ENCODE measurements at regions not wholly inside any gene's neighbourhood (a gene's known extent, or its start where the extent isn't known, plus 50 kb on each side); places are given as distances from the start of the nearest gene placed in this dataset.

DNA sequence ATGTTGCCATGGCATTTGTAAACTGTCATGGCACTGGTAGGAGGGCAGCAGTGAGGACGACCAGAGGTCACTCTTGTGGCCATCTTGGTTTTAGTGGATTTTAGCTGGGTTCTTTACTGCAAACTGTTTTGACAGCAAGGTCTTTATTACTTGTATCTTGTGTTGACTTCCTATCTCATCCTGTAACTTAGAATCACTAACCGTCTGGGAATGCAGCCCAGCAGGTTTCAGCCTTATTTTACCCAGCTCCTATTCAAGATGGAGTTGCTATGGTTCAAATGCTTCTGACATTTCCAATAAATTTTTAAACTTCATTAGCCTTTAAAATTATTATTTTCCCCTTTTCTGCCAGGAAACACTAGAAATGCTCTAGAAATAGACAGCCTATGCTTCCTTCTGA is 839.1 kb downstream of the NR2F1-AS1 start:
- Histone ChIP-seq H3K27ac (ENCODE audit: low read depth, low read length, poor library complexity, severe bottlenecking) (no peak overlapping the region), H3K9me2 (ENCODE audit: insufficient read depth, low read length) (no peaks in the 10 kb centered on the region), H3K79me2 (ENCODE audit: insufficient read depth, low read depth, low read length) (no peaks in the 10 kb centered on the region), H3K4me2 (ENCODE audit: low read length) (no peak overlapping the region), H4K20me1 (ENCODE audit: insufficient read depth, low read length) (no peaks in the 10 kb centered on the region), H3K9me3 (ENCODE audit: low read length) (no peaks in the 10 kb centered on the region), H3K4me3 (ENCODE audit: low read depth, low read length, poor library complexity, severe bottlenecking) (no peak overlapping the region), H3K36me3 (ENCODE audit: insufficient read depth, low read length) (no peaks in the 10 kb centered on the region), H2AFZ (ENCODE audit: low read length) (no peak overlapping the region), H3K4me1 (ENCODE audit: insufficient read depth, low read length, poor library complexity, severe bottlenecking) (no peaks in the 10 kb centered on the region)
- ChIA-PET POLR2A (no interaction called here), CTCF (ENCODE audit: unreplicated experiment) (no interaction called here)
- intact Hi-C loops (cut with micrococcal nuclease; ENCODE audit: unreplicated experiment) = no loop called here
- DNase-seq (ENCODE audit: low spot score) = no peak
- BruUV-seq (replicated peaks) = no TSS peak
- TF ChIP-seq EZH2phosphoT487 (IDR thresholded peaks at IDR 0.05; ENCODE audit: borderline replicate concordance, low read depth, low read length) = no peak
- TF ChIP-seq, protein P1, sequence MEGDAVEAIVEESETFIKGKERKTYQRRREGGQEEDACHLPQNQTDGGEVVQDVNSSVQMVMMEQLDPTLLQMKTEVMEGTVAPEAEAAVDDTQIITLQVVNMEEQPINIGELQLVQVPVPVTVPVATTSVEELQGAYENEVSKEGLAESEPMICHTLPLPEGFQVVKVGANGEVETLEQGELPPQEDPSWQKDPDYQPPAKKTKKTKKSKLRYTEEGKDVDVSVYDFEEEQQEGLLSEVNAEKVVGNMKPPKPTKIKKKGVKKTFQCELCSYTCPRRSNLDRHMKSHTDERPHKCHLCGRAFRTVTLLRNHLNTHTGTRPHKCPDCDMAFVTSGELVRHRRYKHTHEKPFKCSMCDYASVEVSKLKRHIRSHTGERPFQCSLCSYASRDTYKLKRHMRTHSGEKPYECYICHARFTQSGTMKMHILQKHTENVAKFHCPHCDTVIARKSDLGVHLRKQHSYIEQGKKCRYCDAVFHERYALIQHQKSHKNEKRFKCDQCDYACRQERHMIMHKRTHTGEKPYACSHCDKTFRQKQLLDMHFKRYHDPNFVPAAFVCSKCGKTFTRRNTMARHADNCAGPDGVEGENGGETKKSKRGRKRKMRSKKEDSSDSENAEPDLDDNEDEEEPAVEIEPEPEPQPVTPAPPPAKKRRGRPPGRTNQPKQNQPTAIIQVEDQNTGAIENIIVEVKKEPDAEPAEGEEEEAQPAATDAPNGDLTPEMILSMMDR (conservative IDR thresholded peaks at IDR 0.05; ENCODE audit: low read length) = no peak

DNA sequence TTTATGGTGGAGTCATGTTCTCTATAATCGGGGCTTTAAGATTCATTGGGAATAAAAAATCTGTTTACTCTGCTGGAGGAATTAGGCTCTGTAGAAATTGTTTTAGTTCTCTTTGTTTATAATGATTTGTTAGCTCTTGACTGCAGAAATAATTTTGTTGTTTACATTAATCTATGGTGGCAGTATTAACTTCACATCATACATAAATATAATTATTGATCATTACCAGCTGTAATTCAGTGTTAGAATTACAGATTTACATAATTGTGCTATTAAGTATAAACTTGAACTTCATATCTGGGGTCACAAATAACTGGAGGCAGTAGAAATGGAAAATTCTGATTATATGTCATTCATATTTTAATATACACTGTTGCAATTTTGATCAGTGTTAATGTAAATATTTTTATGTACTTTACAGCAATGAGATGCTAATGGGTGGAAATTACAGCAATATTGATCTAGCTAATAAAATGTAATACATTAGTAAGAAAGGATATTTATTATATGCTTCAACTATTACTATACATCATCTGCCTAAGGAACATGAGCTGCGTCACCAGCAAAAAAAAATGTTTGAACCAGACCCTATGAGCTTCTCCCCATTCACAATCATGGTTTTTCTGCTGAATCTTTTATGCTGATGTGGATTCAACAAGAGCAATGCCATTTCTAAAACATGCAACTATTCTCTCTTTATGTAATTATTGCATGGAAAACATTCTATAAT is 846.6 kb downstream of the NR2F1-AS1 start:
- Histone ChIP-seq H3K4me3 (ENCODE audit: low read depth, low read length, poor library complexity, severe bottlenecking) (no peak overlapping the region), H3K4me1 (ENCODE audit: insufficient read depth, low read length, poor library complexity, severe bottlenecking) (no peaks in the 10 kb centered on the region), H3K9me3 (ENCODE audit: low read length) (no peaks in the 10 kb centered on the region), H3K4me2 (ENCODE audit: low read length) (no peak overlapping the region), H4K20me1 (ENCODE audit: insufficient read depth, low read length) (no peaks in the 10 kb centered on the region), H3K79me2 (ENCODE audit: insufficient read depth, low read depth, low read length) (no peaks in the 10 kb centered on the region), H2AFZ (ENCODE audit: low read length) (no peak overlapping the region), H3K36me3 (ENCODE audit: insufficient read depth, low read length) (no peaks in the 10 kb centered on the region), H3K27ac (ENCODE audit: low read depth, low read length, poor library complexity, severe bottlenecking) (no peak overlapping the region), H3K9me2 (ENCODE audit: insufficient read depth, low read length) (no peaks in the 10 kb centered on the region)
- POLR2A ChIA-PET = no interaction called here
- TF ChIP-seq EZH2phosphoT487 (IDR thresholded peaks at IDR 0.05; ENCODE audit: borderline replicate concordance, low read depth, low read length) = no peak
- TF ChIP-seq, protein P1 (conservative IDR thresholded peaks at IDR 0.05; ENCODE audit: low read length) = no peak
- CTCF ChIA-PET (ENCODE audit: unreplicated experiment) = no interaction called here
- no TSS peak for BruUV-seq (replicated peaks)
- intact Hi-C loops (cut with micrococcal nuclease; ENCODE audit: unreplicated experiment) = no loop called here
- DNase-seq (ENCODE audit: low spot score) = no peak

DNA sequence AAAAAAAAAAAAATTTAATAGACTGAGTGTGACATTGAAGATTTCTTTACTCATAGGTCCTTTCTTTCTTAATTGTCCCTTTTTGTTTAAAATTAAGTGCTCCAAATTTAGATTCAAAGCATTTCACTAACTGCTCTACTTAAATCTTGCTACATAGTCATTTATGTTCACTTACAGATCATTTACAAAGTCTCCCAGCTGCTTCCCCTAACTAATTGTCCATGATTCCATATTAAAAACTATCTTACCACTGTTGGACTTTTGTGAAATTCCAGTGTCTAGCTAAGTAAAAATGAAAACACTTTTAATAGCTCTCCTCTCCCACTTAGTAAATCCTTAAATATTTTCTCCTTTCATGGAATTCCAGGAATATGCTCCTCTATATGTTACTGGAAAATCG is 850.5 kb downstream of the NR2F1-AS1 start:
- Histone ChIP-seq H3K36me3 (ENCODE audit: insufficient read depth, low read length) (no peaks in the 10 kb centered on the region), H3K79me2 (ENCODE audit: insufficient read depth, low read depth, low read length) (no peaks in the 10 kb centered on the region), H3K4me3 (ENCODE audit: low read depth, low read length, poor library complexity, severe bottlenecking) (no peak overlapping the region), H2AFZ (ENCODE audit: low read length) (no peak overlapping the region), H3K4me2 (ENCODE audit: low read length) (no peak overlapping the region), H3K4me1 (ENCODE audit: insufficient read depth, low read length, poor library complexity, severe bottlenecking) (no peaks in the 10 kb centered on the region), H3K27ac (ENCODE audit: low read depth, low read length, poor library complexity, severe bottlenecking) (no peak overlapping the region), H4K20me1 (ENCODE audit: insufficient read depth, low read length) (no peaks in the 10 kb centered on the region), H3K9me3 (ENCODE audit: low read length) (no peaks in the 10 kb centered on the region), H3K9me2 (ENCODE audit: insufficient read depth, low read length) (no peaks in the 10 kb centered on the region)
- TF ChIP-seq EZH2phosphoT487 (IDR thresholded peaks at IDR 0.05; ENCODE audit: borderline replicate concordance, low read depth, low read length) = no peak
- DNase-seq (ENCODE audit: low spot score) = no peak
- BruUV-seq (replicated peaks) = no TSS peak
- intact Hi-C loops (cut with micrococcal nuclease; ENCODE audit: unreplicated experiment) = no loop called here
- POLR2A ChIA-PET = no interaction called here
- CTCF ChIA-PET (ENCODE audit: unreplicated experiment) = no interaction called here

Measured in OCI-LY7 (cell line).